Left colon (tissue), 2 donors: ENCODE measurements at regions not wholly inside any gene's neighbourhood (a gene's known extent, or its start where the extent isn't known, plus 50 kb on each side); places are given as distances from the start of the nearest gene placed in this dataset.

Experiments used
- ATAC-seq: fragments of 200-7000 bp; cut with Tn5 transposase; one replicate; pipeline ENCODE4 v1.9.1; 2020; ENCODE audit warnings: mild to moderate bottlenecking, moderate library complexity
- DNase-seq, 2 donors: peaks; one replicate each; pipeline ENCODE4 v3.0.0-alpha.2; 2020
- intact Hi-C, 2 donors: fragments of 100-400 bp; cut with DNase I in 1 of 2; cut with micrococcal nuclease in 1 of 2; formaldehyde crosslinking; loops; one replicate each; pipeline versions ENCODE4 v1.11.2 to v1.14.0; 2022; cut with DNase I, micrococcal nuclease
- donor health status: DM: no; HTN: no; CAD: no.
- donor health status: DM: yes; HTN: yes; CAD: no.

GRCh38 chr7:94325122-94325475 lies 69.6 kb upstream of the COL1A2 start:
- intact Hi-C loops, result no loop called here
- ATAC-seq, result no peak
- DNase-seq, result no peak

- intact Hi-C loops, result no loop called here
- no peak for ATAC-seq
These were observed 64.2 kb upstream of the COL1A2 start for GRCh38 chr7:94330269-94331020.

DNA sequence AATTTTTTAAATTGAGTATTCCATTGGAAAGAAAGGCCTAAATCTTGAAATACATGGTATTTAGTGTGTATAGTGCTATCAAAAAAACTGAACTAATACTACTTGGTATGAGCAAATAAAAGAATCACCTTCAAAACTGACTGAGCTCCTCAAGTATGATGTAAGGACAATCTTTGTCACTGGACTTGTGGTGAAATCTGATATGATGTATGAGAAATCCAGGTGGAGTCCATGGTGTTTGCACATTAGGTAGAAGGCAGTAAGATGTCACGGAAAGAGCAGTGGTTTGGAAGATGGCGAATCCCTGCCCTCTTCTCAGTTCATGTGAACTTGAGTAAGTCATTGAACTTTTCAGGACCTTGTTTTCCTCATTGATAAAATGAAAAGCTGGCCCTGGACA lies 62.1 kb upstream of the COL1A2 start:
- ATAC-seq (no peak), DNase-seq (no peak)
- intact Hi-C loops, result no loop called here

More at GRCh38 chr7:94330269-94331020, 64.2 kb upstream of the COL1A2 start:
- DNase-seq, result no peak

- DNase-seq, result no peak
- ATAC-seq, result no peak
- intact Hi-C loops, result no loop called here
These were observed 60.9 kb upstream of the COL1A2 start for GRCh38 chr7:94333810-94334209.

- intact Hi-C loops, result no loop called here
These were observed 59.1 kb upstream of the COL1A2 start for GRCh38 chr7:94335586-94335985.

GRCh38 chr7:94336009-94336408 lies 58.7 kb upstream of the COL1A2 start:
- intact Hi-C loops, result no loop called here
- DNase-seq, result no peak
- ATAC-seq, result no peak

More at GRCh38 chr7:94335586-94335985, 59.1 kb upstream of the COL1A2 start:
- ATAC-seq, result no peak
- DNase-seq, result no peak

GRCh38 chr7:94338921-94339371 lies 55.7 kb upstream of the COL1A2 start:
- ATAC-seq, result no peak
- intact Hi-C loops, result no loop called here
- DNase-seq, result no peak

DNA sequence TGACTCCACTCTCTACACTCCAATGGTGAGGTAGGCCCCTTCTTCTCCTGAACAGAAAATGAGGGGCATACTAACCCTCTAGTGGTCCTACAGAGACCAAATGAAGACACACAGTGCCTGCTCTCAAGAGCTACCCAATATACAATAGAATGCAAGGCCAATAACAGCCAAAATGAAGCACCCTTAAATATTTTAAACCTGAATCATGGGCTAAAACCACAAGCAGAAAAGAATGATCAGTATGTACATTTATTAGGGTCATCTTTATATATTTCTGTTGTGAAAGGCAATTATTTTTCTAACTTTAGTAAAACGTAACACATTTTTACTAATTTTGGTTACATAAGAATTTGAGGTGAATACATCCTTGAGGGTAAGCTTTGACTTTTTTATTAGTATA lies 49.9 kb upstream of the COL1A2 start:
- intact Hi-C loops, result no loop called here
- ATAC-seq (no peak), DNase-seq (no peak)
